IMR-90 (cell line): ENCODE measurements at regions not wholly inside any gene's neighbourhood (a gene's known extent, or its start where the extent isn't known, plus 50 kb on each side); places are given as distances from the start of the nearest gene placed in this dataset.

Experiments used
- ATAC-seq: fragments of 200-7000 bp; cut with Tn5 transposase; 2 replicates; pipeline ENCODE4 v1.9.1; 2020; ENCODE audit warnings: low read depth, mild to moderate bottlenecking, moderate library complexity
- BruUV-seq: library from RNA; stranded (reverse); fragments of 400-500 nt; replicated peaks from 2 replicates; lab custom pipeline; 2021; lab: Mats Ljungman, UMichigan
- CTCF ChIA-PET: fragments of 300-600 bp; formaldehyde crosslinking; extraction: SDS; loops from one replicate; lab custom pipeline; 2021; ENCODE audit warnings: antibody characterized with exemption; lab: Yijun Ruan, JAX
- POLR2A ChIA-PET: fragments of 300-600 bp; sonication (Branson Sonifier 250); formaldehyde crosslinking; loops from one replicate; lab custom pipeline; 2022; ENCODE audit warnings: antibody characterized with exemption; ENCODE audit not compliant: unreplicated experiment; lab: Charles Lee
- DNase-seq: peaks from one replicate; pipeline ENCODE4 v3.0.0; 2013
- H2AFZ ChIP-seq: replicated peaks from 2 replicates; pipeline ENCODE3; 2013; ENCODE audit warnings: low read length, mild to moderate bottlenecking; ENCODE audit not compliant: poor library complexity
- H2AK5ac ChIP-seq: 2 replicates; pipeline ENCODE4 v1.6.1; 2013; ENCODE audit warnings: low read depth, low read length, inconsistent platforms
- H2AK9ac ChIP-seq: replicated peaks from 2 replicates; pipeline ENCODE3; 2013; ENCODE audit warnings: mild to moderate bottlenecking, low read depth, low read length, moderate library complexity; ENCODE audit not compliant: poor library complexity
- H2BK120ac ChIP-seq: 2 replicates; pipeline ENCODE4 v1.6.1; 2013; ENCODE audit warnings: low read depth, low read length, inconsistent platforms
- H2BK15ac ChIP-seq: 3 replicates; pipeline ENCODE4 v1.6.1; 2013; ENCODE audit warnings: low read depth, low read length, inconsistent platforms
- H2BK20ac ChIP-seq: 2 replicates; pipeline ENCODE4 v1.6.1; 2013; ENCODE audit warnings: low read depth, mild to moderate bottlenecking, inconsistent platforms, low read length, moderate library complexity
- H2BK5ac ChIP-seq: 2 replicates; pipeline ENCODE4 v1.6.1; 2013; ENCODE audit warnings: mild to moderate bottlenecking, low read depth, low read length, inconsistent platforms; ENCODE audit not compliant: poor library complexity, severe bottlenecking
- H3K14ac ChIP-seq: replicated peaks from 2 replicates; pipeline ENCODE4 v1.6.1; 2013; ENCODE audit warnings: low read depth, low read length, inconsistent platforms
- H3K18ac ChIP-seq: 2 replicates; pipeline ENCODE4 v1.6.1; 2013; ENCODE audit warnings: low read depth, low read length, control low read depth
- H3K23ac ChIP-seq: 2 replicates; pipeline ENCODE4 v1.6.1; 2013; ENCODE audit warnings: low read depth, low read length, inconsistent platforms
- H3K27ac ChIP-seq: 2 replicates; pipeline ENCODE4 v1.5.1; 2013; ENCODE audit warnings: mild to moderate bottlenecking, control low read depth, low read length; ENCODE audit not compliant: insufficient read depth
- H3K27me3 ChIP-seq: 2 replicates; pipeline ENCODE4 v1.6.1; 2013; ENCODE audit warnings: low read length; ENCODE audit not compliant: control insufficient read depth, insufficient read depth
- H3K36me3 ChIP-seq: 2 replicates; pipeline ENCODE4 v1.6.1; 2013; ENCODE audit warnings: low read length, mixed read lengths; ENCODE audit not compliant: control insufficient read depth, insufficient read depth
- H3K4ac ChIP-seq: 2 replicates; pipeline ENCODE4 v1.6.1; 2013; ENCODE audit warnings: low read depth, low read length, inconsistent platforms
- H3K4me1 ChIP-seq: 2 replicates; pipeline ENCODE4 v1.6.1; 2013; ENCODE audit warnings: low read length, mixed read lengths; ENCODE audit not compliant: control insufficient read depth, insufficient read depth
- H3K4me2 ChIP-seq: 2 replicates; pipeline ENCODE4 v1.6.1; 2013; ENCODE audit warnings: low read depth, mild to moderate bottlenecking, control low read depth, low read length, moderate library complexity
- H3K4me3 ChIP-seq: 2 replicates; pipeline ENCODE4 v1.5.1; 2013; ENCODE audit warnings: low read depth, mild to moderate bottlenecking, control low read depth, low read length, moderate library complexity; ENCODE audit not compliant: insufficient read depth
- H3K56ac ChIP-seq: 2 replicates; pipeline ENCODE4 v1.6.1; 2013; ENCODE audit warnings: low read length, inconsistent platforms; ENCODE audit not compliant: insufficient read depth; ENCODE audit errors: extremely low read depth
- H3K79me1 ChIP-seq, 2 experiments: 2 replicates each; pipeline ENCODE4 v1.6.1; 2013; ENCODE audit warnings: low read length in 2 of 2, inconsistent platforms in 1 of 2, low read depth in 1 of 2
- H3K9ac ChIP-seq: 2 replicates; pipeline ENCODE4 v1.6.1; 2013; ENCODE audit warnings: low read depth, low read length, control low read depth
- H3K9me1 ChIP-seq: 2 replicates; pipeline ENCODE4 v1.6.1; 2013; ENCODE audit warnings: low read length, inconsistent platforms; ENCODE audit not compliant: insufficient read depth
- H3K9me3 ChIP-seq: 2 replicates; pipeline ENCODE4 v1.6.1; 2013; ENCODE audit warnings: low read length; ENCODE audit not compliant: control insufficient read depth, insufficient read depth
- H4K20me1 ChIP-seq: 2 replicates; pipeline ENCODE4 v1.6.1; 2013; ENCODE audit warnings: low read length, inconsistent platforms; ENCODE audit not compliant: insufficient read depth
- H4K5ac ChIP-seq: 2 replicates; pipeline ENCODE4 v1.6.1; 2013; ENCODE audit warnings: mild to moderate bottlenecking, low read depth, low read length, control low read depth
- H4K8ac ChIP-seq, 2 experiments: 2 replicates each; pipeline ENCODE4 v1.6.1; 2013; ENCODE audit warnings: low read depth in 2 of 2, low read length in 2 of 2, control low read depth in 1 of 2, inconsistent platforms in 1 of 2
- H4K91ac ChIP-seq: 2 replicates; pipeline ENCODE4 v1.6.1; 2013; ENCODE audit warnings: low read depth, low read length, inconsistent platforms; ENCODE audit not compliant: insufficient read depth
- BHLHE40 ChIP-seq: fragments of 150-350 bp; IDR thresholded peaks from 2 replicates; pipeline ENCODE4 v1.6.1; 2016; ENCODE audit warnings: mild to moderate bottlenecking, low read depth, low read length
- CEBPB ChIP-seq: IDR thresholded peaks from 2 replicates; pipeline ENCODE4 v1.6.1; 2012; ENCODE audit warnings: low read depth, low read length, improper control_type of control experiment
- CHD1 ChIP-seq: IDR thresholded peaks from 2 replicates; pipeline ENCODE4 v1.6.1; 2012; ENCODE audit warnings: low read depth, low read length, improper control_type of control experiment
- FOS ChIP-seq: fragments of 150-350 bp; IDR thresholded peaks from 2 replicates; pipeline ENCODE4 v1.6.1; 2016; ENCODE audit warnings: low read depth, low read length
- MAFK ChIP-seq: IDR thresholded peaks from 2 replicates; pipeline ENCODE4 v1.6.1; 2012; ENCODE audit warnings: low read depth, low read length, improper control_type of control experiment
- MAZ ChIP-seq: IDR thresholded peaks from 2 replicates; pipeline ENCODE4 v1.6.1; 2012; ENCODE audit warnings: low read depth, mild to moderate bottlenecking, low read length, improper control_type of control experiment, moderate library complexity, borderline replicate concordance
- MXI1 ChIP-seq: IDR thresholded peaks from 2 replicates; pipeline ENCODE4 v1.6.1; 2012; ENCODE audit warnings: low read depth, mild to moderate bottlenecking, low read length, moderate library complexity, borderline replicate concordance
- NFE2L2 ChIP-seq: fragments of 150-350 bp; IDR thresholded peaks from 2 replicates; pipeline ENCODE4 v1.6.1; 2016; ENCODE audit warnings: low read depth, mild to moderate bottlenecking, low read length
- POLR2A ChIP-seq: IDR thresholded peaks from 2 replicates; pipeline ENCODE4 v1.6.1; 2012; ENCODE audit warnings: mild to moderate bottlenecking, low read depth, low read length
- RAD21 ChIP-seq: IDR thresholded peaks from 2 replicates; pipeline ENCODE4 v1.6.1; 2012; ENCODE audit warnings: low read length, improper control_type of control experiment
- RCOR1 ChIP-seq: IDR thresholded peaks from 2 replicates; pipeline ENCODE4 v1.6.1; 2012; ENCODE audit warnings: mild to moderate bottlenecking, low read length, improper control_type of control experiment; ENCODE audit not compliant: insufficient replicate concordance
- RFX5 ChIP-seq: IDR thresholded peaks from 2 replicates; pipeline ENCODE4 v1.8.0; 2012; ENCODE audit warnings: low read depth, mild to moderate bottlenecking, low read length, moderate library complexity
- SMC3 ChIP-seq: fragments of 150-350 bp; IDR thresholded peaks from 2 replicates; pipeline ENCODE4 v1.6.1; 2016; ENCODE audit warnings: low read depth, mild to moderate bottlenecking, antibody characterized with exemption, low read length, moderate library complexity
- WGBS, 2 experiments: methylation state at CpG; one replicate each; pipeline versions ENCODE4 v1.1.5 to v1.1.7; 2013; ENCODE audit warnings: missing lambda C conversion rate in 2 of 2; ENCODE audit not compliant: insufficient read length in 1 of 2; ENCODE audit errors: extremely low coverage in 2 of 2; 5-methylcytosine and 5-hydroxymethylcytosine counted together
- dilution Hi-C: fragments of 300-500 bp; cut with HindIII; formaldehyde crosslinking; loops from one replicate; pipeline ENCODE4 v1.14.3; 2018; ENCODE audit warnings: low sequenced_read_pairs; ENCODE audit not compliant: unreplicated experiment
- in situ Hi-C: fragments of 300-500 bp; cut with MboI; formaldehyde crosslinking; loops from 3 replicates; pipeline ENCODE4 v1.14.3; 2019; ENCODE audit warnings: low sequenced_read_pairs, inconsistent platforms, mixed read lengths
- intact Hi-C: fragments of 100-400 bp; cut with micrococcal nuclease; formaldehyde crosslinking; loops from 2 replicates; pipeline ENCODE4 v1.10.0; 2022
- TF ChIP-seq, protein P1 (sequence below): fragments of 150-350 bp; IDR thresholded peaks from 2 replicates; pipeline ENCODE4 v1.6.1; 2016; ENCODE audit warnings: low read depth, mild to moderate bottlenecking, low read length, moderate library complexity, borderline replicate concordance
- TF ChIP-seq, protein P2 (sequence below): fragments of 150-350 bp; IDR thresholded peaks from 2 replicates; pipeline ENCODE4 v1.6.1; 2017; ENCODE audit warnings: mild to moderate bottlenecking, antibody characterized with exemption, low read length, low read depth
- TF ChIP-seq, protein P3 (sequence below): conservative IDR thresholded peaks from 2 replicates; pipeline ENCODE4 v1.5.1; 2012; ENCODE audit warnings: mild to moderate bottlenecking, low read depth, low read length, improper control_type of control experiment

DNA sequence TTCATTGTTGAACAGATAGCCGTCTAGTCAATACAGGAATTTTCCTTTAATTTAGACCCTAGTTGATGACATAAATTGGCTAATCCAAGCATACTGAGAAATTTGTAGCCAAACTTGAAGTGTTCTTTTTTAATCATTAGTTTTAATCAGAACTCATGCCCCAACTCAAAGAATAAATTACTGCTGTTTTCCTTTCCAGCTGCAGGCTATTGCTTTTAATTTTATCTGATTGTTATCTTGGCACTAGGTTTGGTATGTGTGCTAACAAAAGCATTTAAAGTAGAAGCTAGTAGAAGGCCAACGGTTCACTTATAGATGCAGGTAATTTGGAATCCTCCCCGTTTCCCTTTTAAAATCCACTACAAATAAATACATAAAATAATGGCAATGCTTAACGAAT is 188.5 kb downstream of the CD109 start:
- no peak overlapping the region for H3K27ac ChIP-seq
- H3K27me3 ChIP-seq = no peaks in the 10 kb centered on the region
- no peak overlapping the region for H2BK20ac ChIP-seq
- H2BK5ac ChIP-seq = no peak overlapping the region
- H3K4ac ChIP-seq = no peak overlapping the region
- no peak overlapping the region for H3K14ac ChIP-seq
- H4K20me1 ChIP-seq = no peaks in the 10 kb centered on the region
- WGBS, 2 experiments = no CpG with 5 or more reads among the region's 4 CpGs
- H3K23ac ChIP-seq = no peak overlapping the region
- peaks cover 4% of the 10 kb centered on the region; the same call in 1 of the 2 replicates for H3K4me1 ChIP-seq
- H3K4me3 ChIP-seq = no peak overlapping the region
- ChIA-PET POLR2A (interaction anchor here (0.7 kb wide), 1 partner anchor 178 kb away, joined by 3 read pairs; no protein-coding TSS in a partner anchor), CTCF (no interaction called here)
- no peak overlapping the region for H4K8ac ChIP-seq
- TF ChIP-seq RFX5 = no peak
- no peak for TF ChIP-seq SMC3
- TF ChIP-seq, protein P1, sequence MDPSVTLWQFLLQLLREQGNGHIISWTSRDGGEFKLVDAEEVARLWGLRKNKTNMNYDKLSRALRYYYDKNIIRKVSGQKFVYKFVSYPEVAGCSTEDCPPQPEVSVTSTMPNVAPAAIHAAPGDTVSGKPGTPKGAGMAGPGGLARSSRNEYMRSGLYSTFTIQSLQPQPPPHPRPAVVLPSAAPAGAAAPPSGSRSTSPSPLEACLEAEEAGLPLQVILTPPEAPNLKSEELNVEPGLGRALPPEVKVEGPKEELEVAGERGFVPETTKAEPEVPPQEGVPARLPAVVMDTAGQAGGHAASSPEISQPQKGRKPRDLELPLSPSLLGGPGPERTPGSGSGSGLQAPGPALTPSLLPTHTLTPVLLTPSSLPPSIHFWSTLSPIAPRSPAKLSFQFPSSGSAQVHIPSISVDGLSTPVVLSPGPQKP = no peak
- no peak for TF ChIP-seq NFE2L2
- no peak for TF ChIP-seq BHLHE40
- TF ChIP-seq RAD21 = no peak
- no peak for TF ChIP-seq CEBPB
- TF ChIP-seq FOS = no peak
- no peak for TF ChIP-seq MAFK
- no peak for TF ChIP-seq MXI1
- TF ChIP-seq POLR2A = no peak
- no peak for TF ChIP-seq MAZ
- TF ChIP-seq RCOR1 = no peak
- TF ChIP-seq, protein P2, sequence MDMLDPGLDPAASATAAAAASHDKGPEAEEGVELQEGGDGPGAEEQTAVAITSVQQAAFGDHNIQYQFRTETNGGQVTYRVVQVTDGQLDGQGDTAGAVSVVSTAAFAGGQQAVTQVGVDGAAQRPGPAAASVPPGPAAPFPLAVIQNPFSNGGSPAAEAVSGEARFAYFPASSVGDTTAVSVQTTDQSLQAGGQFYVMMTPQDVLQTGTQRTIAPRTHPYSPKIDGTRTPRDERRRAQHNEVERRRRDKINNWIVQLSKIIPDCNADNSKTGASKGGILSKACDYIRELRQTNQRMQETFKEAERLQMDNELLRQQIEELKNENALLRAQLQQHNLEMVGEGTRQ = no peak
- TF ChIP-seq, protein P3, sequence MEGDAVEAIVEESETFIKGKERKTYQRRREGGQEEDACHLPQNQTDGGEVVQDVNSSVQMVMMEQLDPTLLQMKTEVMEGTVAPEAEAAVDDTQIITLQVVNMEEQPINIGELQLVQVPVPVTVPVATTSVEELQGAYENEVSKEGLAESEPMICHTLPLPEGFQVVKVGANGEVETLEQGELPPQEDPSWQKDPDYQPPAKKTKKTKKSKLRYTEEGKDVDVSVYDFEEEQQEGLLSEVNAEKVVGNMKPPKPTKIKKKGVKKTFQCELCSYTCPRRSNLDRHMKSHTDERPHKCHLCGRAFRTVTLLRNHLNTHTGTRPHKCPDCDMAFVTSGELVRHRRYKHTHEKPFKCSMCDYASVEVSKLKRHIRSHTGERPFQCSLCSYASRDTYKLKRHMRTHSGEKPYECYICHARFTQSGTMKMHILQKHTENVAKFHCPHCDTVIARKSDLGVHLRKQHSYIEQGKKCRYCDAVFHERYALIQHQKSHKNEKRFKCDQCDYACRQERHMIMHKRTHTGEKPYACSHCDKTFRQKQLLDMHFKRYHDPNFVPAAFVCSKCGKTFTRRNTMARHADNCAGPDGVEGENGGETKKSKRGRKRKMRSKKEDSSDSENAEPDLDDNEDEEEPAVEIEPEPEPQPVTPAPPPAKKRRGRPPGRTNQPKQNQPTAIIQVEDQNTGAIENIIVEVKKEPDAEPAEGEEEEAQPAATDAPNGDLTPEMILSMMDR = no peak
- TF ChIP-seq CHD1 = no peak
- no peak overlapping the region for H3K56ac ChIP-seq
- H3K36me3 ChIP-seq = no peaks in the 10 kb centered on the region
- H4K91ac ChIP-seq = no peak overlapping the region
- H3K9me1 ChIP-seq = no peaks in the 10 kb centered on the region
- H2AK9ac ChIP-seq = no peak overlapping the region
- H2AFZ ChIP-seq = no peak overlapping the region
- H2BK120ac ChIP-seq = no peak overlapping the region
- H4K5ac ChIP-seq = no peak overlapping the region
- intact Hi-C loops = no loop called here
- dilution Hi-C loops = no loop called here
- no peak overlapping the region for H3K9ac ChIP-seq
- BruUV-seq = no TSS peak
- in situ Hi-C loops = no loop called here
- H3K18ac ChIP-seq = no peak overlapping the region
- H3K79me1 ChIP-seq = no peaks in the 10 kb centered on the region
- no peak overlapping the region for H3K4me2 ChIP-seq
- no peaks in the 10 kb centered on the region for H3K9me3 ChIP-seq
- ATAC-seq (no peak), DNase-seq (no peak)
- H2BK15ac ChIP-seq = no peak overlapping the region
- H2AK5ac ChIP-seq = no peak overlapping the region
